NCI-H524 treated with DMSO at 0.1 percent for 48 hours (cell line): ENCODE measurements at regions not wholly inside any gene's neighbourhood (a gene's known extent, or its start where the extent isn't known, plus 50 kb on each side); places are given as distances from the start of the nearest gene placed in this dataset.

Experiments used
- DNase-seq: peaks from one replicate; lab custom pipeline; 2025; lab: John Stamatoyannopoulos, UW

GRCh38 chr5:35477911-35478310 is 139.8 kb upstream of the SPEF2 start:
- no peak for DNase-seq

GRCh38 chr5:35477321-35477720 is 140.3 kb upstream of the SPEF2 start:
- DNase-seq = no peak

GRCh38 chr5:35476797-35477196 is 140.9 kb upstream of the SPEF2 start:
- DNase-seq = no peak

GRCh38 chr5:35476036-35476435 is 141.6 kb upstream of the SPEF2 start:
- no peak for DNase-seq

GRCh38 chr5:35473589-35473988 is 144.1 kb upstream of the SPEF2 start:
- no peak for DNase-seq

- no peak for DNase-seq
These were observed 146.8 kb upstream of the SPEF2 start for GRCh38 chr5:35470866-35471265.

GRCh38 chr5:35468811-35469210 is 148.9 kb upstream of the SPEF2 start:
- DNase-seq = no peak

GRCh38 chr5:35466746-35467145 is 150.9 kb upstream of the SPEF2 start:
- no peak for DNase-seq

- DNase-seq = no peak
These were observed 152.9 kb upstream of the SPEF2 start for GRCh38 chr5:35464757-35465156.

GRCh38 chr5:35461530-35461929 is 156.1 kb upstream of the SPEF2 start:
- DNase-seq = no peak

GRCh38 chr5:35458824-35459207 is 158.8 kb upstream of the SPEF2 start:
- peak; percentile 57 for DNase-seq

- no peak for DNase-seq
These were observed 159.5 kb upstream of the SPEF2 start for GRCh38 chr5:35457912-35458823.

GRCh38 chr5:35456506-35456905 is 161.2 kb upstream of the SPEF2 start:
- no peak for DNase-seq

- DNase-seq = no peak
These were observed 163.6 kb upstream of the SPEF2 start for GRCh38 chr5:35454011-35454525.

- no peak for DNase-seq
These were observed 173.7 kb upstream of the SPEF2 start for GRCh38 chr5:35443803-35444595.

- DNase-seq = no peak
These were observed 174.6 kb upstream of the SPEF2 start for GRCh38 chr5:35442885-35443639.

- DNase-seq = no peak
These were observed 177.3 kb upstream of the SPEF2 start for GRCh38 chr5:35440409-35440808.

- DNase-seq = no peak
These were observed 178.9 kb upstream of the SPEF2 start for GRCh38 chr5:35438786-35439185.

- DNase-seq = no peak
These were observed 179.4 kb upstream of the SPEF2 start for GRCh38 chr5:35438288-35438687.

- DNase-seq = no peak
These were observed 181.1 kb upstream of the SPEF2 start for GRCh38 chr5:35436400-35437057.

GRCh38 chr5:35430381-35431162 is 187.1 kb upstream of the SPEF2 start:
- DNase-seq = no peak
